ENCODE measurements at regions not wholly inside any gene's neighbourhood (a gene's known extent, or its start where the extent isn't known, plus 50 kb on each side); places are given as distances from the start of the nearest gene placed in this dataset.

GRCh38 chr15:31265871-31266711 lies 60.5 kb upstream of the KLF13 start (continued):
- TF ChIP-seq E4F1 (IDR thresholded peaks at IDR 0.05; ENCODE audit: borderline replicate concordance, partially characterized antibody) (no peak), MYB (IDR thresholded peaks at IDR 0.05; ENCODE audit: borderline replicate concordance, low read depth, low read length) (no peak), IKZF1 (conservative IDR thresholded peaks at IDR 0.05) (peak; percentile 81), CREB1 (IDR thresholded peaks at IDR 0.05; ENCODE audit: low read depth) (no peak), NKRF (conservative IDR thresholded peaks at IDR 0.05) (no peak; the same call in 1 of the 2 replicates), PRDM15 (CRISPR knock-in tag; IDR thresholded peaks at IDR 0.05) (no peak), SMAD1 (IDR thresholded peaks at IDR 0.05; ENCODE audit: low read depth, partially characterized antibody) (no peak), SMC3 (IDR thresholded peaks at IDR 0.05; ENCODE audit: borderline replicate concordance, low read length) (peak; percentile 9; the same call in 1 of the 2 replicates), BMI1 (IDR thresholded peaks at IDR 0.05; ENCODE audit: borderline replicate concordance) (no peak), SUZ12 (IDR thresholded peaks at IDR 0.05; ENCODE audit: unreplicated experiment) (no peak), ZNF207 (IDR thresholded peaks at IDR 0.05; ENCODE audit: borderline replicate concordance) (peak; percentile 70; the same call in 1 of the 2 replicates), MEF2B (IDR thresholded peaks at IDR 0.05; ENCODE audit: partially characterized antibody, poor library complexity, severe bottlenecking) (peak; percentile 39), PAX8 (IDR thresholded peaks at IDR 0.05) (no peak), KAT2A (conservative IDR thresholded peaks at IDR 0.05; ENCODE audit: control insufficient read depth, low read depth, low read length) (no peak)
- TF ChIP-seq, protein P1, sequence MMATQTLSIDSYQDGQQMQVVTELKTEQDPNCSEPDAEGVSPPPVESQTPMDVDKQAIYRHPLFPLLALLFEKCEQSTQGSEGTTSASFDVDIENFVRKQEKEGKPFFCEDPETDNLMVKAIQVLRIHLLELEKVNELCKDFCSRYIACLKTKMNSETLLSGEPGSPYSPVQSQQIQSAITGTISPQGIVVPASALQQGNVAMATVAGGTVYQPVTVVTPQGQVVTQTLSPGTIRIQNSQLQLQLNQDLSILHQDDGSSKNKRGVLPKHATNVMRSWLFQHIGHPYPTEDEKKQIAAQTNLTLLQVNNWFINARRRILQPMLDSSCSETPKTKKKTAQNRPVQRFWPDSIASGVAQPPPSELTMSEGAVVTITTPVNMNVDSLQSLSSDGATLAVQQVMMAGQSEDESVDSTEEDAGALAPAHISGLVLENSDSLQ (IDR thresholded peaks at IDR 0.05), result peak; percentile 18; the same call in 1 of the 2 replicates
- TF ChIP-seq, protein P2, sequence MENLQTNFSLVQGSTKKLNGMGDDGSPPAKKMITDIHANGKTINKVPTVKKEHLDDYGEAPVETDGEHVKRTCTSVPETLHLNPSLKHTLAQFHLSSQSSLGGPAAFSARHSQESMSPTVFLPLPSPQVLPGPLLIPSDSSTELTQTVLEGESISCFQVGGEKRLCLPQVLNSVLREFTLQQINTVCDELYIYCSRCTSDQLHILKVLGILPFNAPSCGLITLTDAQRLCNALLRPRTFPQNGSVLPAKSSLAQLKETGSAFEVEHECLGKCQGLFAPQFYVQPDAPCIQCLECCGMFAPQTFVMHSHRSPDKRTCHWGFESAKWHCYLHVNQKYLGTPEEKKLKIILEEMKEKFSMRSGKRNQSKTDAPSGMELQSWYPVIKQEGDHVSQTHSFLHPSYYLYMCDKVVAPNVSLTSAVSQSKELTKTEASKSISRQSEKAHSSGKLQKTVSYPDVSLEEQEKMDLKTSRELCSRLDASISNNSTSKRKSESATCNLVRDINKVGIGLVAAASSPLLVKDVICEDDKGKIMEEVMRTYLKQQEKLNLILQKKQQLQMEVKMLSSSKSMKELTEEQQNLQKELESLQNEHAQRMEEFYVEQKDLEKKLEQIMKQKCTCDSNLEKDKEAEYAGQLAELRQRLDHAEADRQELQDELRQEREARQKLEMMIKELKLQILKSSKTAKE (IDR thresholded peaks at IDR 0.05; ENCODE audit: low read depth, poor library complexity, severe bottlenecking), result peak; percentile 80
